Eye (tissue), 1 donor: ENCODE measurements at regions not wholly inside any gene's neighbourhood (a gene's known extent, or its start where the extent isn't known, plus 50 kb on each side); places are given as distances from the start of the nearest gene placed in this dataset.
A peak's percentile ranks its signal among the peaks of the same experiment; 100 is the strongest.
"Not testable (repeated sequence)": the region's sequence is repeated elsewhere in the genome, so short reads cannot be mapped to it uniquely, and the experiment has no call there.

ENCODE experiments used
- DNase-seq: peaks from one replicate; pipeline ENCODE4 v3.0.0-alpha.2; 2015

GRCh38 chr4:142897518-142897917 is 51.4 kb upstream of the INPP4B start:
- DNase-seq: not testable (repeated sequence)

GRCh38 chr4:142900622-142901021 is 54.5 kb upstream of the INPP4B start:
- no peak for DNase-seq

GRCh38 chr4:142901166-142901662 is 55.1 kb upstream of the INPP4B start:
- no peak for DNase-seq

GRCh38 chr4:142903617-142904016 is 57.5 kb upstream of the INPP4B start:
- not testable (repeated sequence) for DNase-seq

- DNase-seq: no peak
Measured at GRCh38 chr4:142909908-142910307, 63.8 kb upstream of the INPP4B start.

GRCh38 chr4:142913034-142913433 is 66.9 kb upstream of the INPP4B start:
- no peak for DNase-seq

GRCh38 chr4:142913461-142914030 is 67.4 kb upstream of the INPP4B start:
- no peak for DNase-seq

- DNase-seq: no peak
Measured at GRCh38 chr4:142917678-142918077, 71.6 kb upstream of the INPP4B start.

GRCh38 chr4:142922720-142923119 is 76.6 kb upstream of the INPP4B start:
- no peak for DNase-seq

GRCh38 chr4:142923619-142924018 is 77.5 kb upstream of the INPP4B start:
- no peak for DNase-seq

- DNase-seq: no peak
Measured at GRCh38 chr4:142925161-142925560, 79.1 kb upstream of the INPP4B start.

GRCh38 chr4:142927721-142928120 is 81.6 kb upstream of the INPP4B start:
- no peak for DNase-seq

GRCh38 chr4:142929526-142929925 is 83.4 kb upstream of the INPP4B start:
- DNase-seq: no peak

- DNase-seq: no peak
Measured at GRCh38 chr4:142933207-142933606, 87.1 kb upstream of the INPP4B start.

- peak; percentile 20 for DNase-seq
Measured at GRCh38 chr4:142940425-142941330, 94.6 kb upstream of the INPP4B start.

GRCh38 chr4:142944565-142944964 is 98.5 kb upstream of the INPP4B start:
- DNase-seq: no peak

- no peak for DNase-seq
Measured at GRCh38 chr4:142952821-142953580, 106.9 kb upstream of the INPP4B start.

- DNase-seq: no peak
Measured at GRCh38 chr4:142954415-142954814, 108.3 kb upstream of the INPP4B start.

GRCh38 chr4:142955501-142955900 is 109.4 kb upstream of the INPP4B start:
- DNase-seq: no peak

- DNase-seq: peak; percentile 33
Measured at GRCh38 chr4:142959173-142959572, 113.1 kb upstream of the INPP4B start.

- DNase-seq: peak; percentile 56
Measured at GRCh38 chr4:142960126-142960525, 114.0 kb upstream of the INPP4B start.

GRCh38 chr4:142960867-142961644 is 115.0 kb upstream of the INPP4B start:
- no peak for DNase-seq

- DNase-seq: no peak
Measured at GRCh38 chr4:142961866-142962265, 115.8 kb upstream of the INPP4B start.
